AG08395 (cell line): ENCODE measurements at regions not wholly inside any gene's neighbourhood (a gene's known extent, or its start where the extent isn't known, plus 50 kb on each side); places are given as distances from the start of the nearest gene placed in this dataset.

ENCODE experiments used
- DNase-seq: peaks from one replicate; pipeline ENCODE4 v3.0.0; 2012; ENCODE audit warnings: mixed read lengths, low spot score

- DNase-seq: no peak
These were observed 372.6 kb downstream of the ZNF608 start for GRCh38 chr5:124373883-124374282.

DNA sequence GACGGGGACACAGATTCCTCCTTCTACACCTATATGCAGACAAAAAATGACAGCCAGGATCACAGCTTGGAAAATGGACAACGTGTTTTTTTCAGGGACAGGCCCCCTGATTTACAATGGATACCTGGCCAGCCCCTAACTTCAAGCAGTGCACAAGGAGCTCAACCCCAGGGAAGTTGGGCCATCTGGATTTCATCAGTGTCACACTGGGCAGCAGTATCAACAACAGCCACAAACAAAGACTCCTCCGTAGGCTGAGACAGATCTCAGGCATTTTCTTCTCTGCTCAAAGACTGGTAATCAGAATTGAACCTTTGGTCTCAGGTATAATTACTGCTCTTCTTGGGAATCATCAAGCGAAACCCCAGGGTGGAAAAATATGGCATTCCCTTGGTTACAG is 374.0 kb downstream of the ZNF608 start:
- peak; percentile 25 for DNase-seq

GRCh38 chr5:124371111-124371706 is 375.2 kb downstream of the ZNF608 start:
- peak; percentile 41 for DNase-seq

GRCh38 chr5:124370601-124371000 is 375.8 kb downstream of the ZNF608 start:
- no peak for DNase-seq

- no peak for DNase-seq
These were observed 381.1 kb downstream of the ZNF608 start for GRCh38 chr5:124365361-124365801.

DNA sequence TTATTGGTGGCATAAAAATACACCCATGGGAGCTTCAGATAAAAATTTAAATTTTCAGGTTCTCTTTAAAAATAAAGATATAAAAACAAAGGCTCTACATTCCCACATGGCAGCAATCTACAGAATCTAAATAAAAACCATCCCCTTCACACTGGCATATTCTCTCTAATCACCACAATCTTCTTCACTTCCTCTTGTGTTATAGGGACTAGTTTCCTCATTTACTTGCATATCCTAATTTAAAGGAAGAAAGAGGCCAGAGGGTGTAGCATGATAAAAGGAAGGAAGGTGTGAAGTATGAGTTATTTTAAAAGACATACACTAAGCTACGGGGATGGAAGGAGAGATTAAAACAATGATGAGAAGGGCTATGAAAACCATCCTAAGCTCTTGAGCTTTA is 390.5 kb downstream of the ZNF608 start:
- no peak for DNase-seq

GRCh38 chr5:124353016-124353415 is 393.4 kb downstream of the ZNF608 start:
- DNase-seq: no peak

- DNase-seq: no peak
These were observed 394.1 kb downstream of the ZNF608 start for GRCh38 chr5:124352312-124352711.

GRCh38 chr5:124349931-124350330 is 396.5 kb downstream of the ZNF608 start:
- no peak for DNase-seq

- peak; percentile 62 for DNase-seq
These were observed 403.0 kb downstream of the ZNF608 start for GRCh38 chr5:124343451-124343867.

- no peak for DNase-seq
These were observed 403.5 kb downstream of the ZNF608 start for GRCh38 chr5:124342986-124343385.

DNA sequence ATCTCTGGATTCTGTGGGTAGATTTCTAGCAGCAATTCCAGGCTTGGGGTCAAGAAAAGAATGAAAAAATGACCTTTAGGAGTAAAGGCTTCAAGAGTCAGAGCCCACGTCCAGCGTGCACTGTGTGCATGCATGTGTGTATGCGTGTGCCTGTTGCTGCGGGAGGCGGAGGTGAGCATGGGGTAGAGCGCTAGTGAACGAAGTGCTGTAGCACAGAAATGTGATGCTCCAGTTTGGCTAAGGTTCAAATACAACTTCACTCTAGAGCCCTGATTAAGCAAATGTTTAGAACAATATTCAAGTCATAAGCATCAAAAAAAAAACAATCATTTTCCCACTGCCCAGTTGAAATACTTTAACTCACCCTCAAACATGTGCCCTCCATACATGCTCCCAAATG is 403.9 kb downstream of the ZNF608 start:
- DNase-seq: no peak

GRCh38 chr5:124342027-124342471 is 404.4 kb downstream of the ZNF608 start:
- peak; percentile 38 for DNase-seq

DNA sequence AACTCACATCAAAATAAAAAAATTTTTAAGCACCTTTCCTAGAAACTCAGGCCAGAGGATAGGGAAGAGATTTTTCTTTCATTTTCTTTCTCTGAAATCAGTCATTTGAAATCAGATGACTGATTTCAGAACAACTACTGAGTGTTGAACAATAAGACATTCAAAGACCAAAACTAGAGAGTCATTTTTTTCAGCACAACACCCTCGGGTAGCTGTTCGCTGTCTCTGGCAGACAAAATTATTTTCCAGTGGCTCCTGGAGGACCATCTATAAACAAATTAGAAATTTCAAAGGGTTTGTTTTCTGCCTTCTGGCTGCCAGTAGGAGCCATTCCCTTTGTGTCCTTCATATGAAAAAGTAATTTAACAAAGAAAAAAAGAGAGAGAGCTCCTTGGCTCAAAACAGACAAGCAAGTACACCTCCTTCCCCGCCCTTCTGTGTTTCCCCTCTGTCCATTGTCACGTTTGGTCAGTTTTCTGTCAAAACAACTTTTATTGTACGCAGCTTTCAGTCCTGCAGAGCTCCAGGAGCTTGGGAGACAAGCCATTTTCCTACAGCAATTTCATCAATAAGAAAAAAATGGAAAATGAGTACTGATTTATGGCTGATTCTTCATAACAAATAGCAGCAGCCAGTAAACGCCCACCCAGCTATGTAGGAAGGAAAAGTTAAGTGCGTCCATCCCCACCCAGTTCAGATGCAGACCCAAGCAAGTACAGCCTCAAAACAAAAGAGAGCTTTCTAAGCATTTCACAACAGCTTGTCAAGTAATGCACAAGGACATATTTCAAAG is 405.2 kb downstream of the ZNF608 start:
- DNase-seq: no peak

GRCh38 chr5:124337996-124338395 is 408.4 kb downstream of the ZNF608 start:
- no peak for DNase-seq

GRCh38 chr5:124333298-124333979 is 413.0 kb downstream of the ZNF608 start:
- DNase-seq: no peak

GRCh38 chr5:124332273-124332672 is 414.2 kb downstream of the ZNF608 start:
- DNase-seq: no peak

GRCh38 chr5:124330595-124331220 is 415.7 kb downstream of the ZNF608 start:
- DNase-seq: no peak

GRCh38 chr5:124328201-124328600 is 418.2 kb downstream of the ZNF608 start:
- no peak for DNase-seq

- DNase-seq: no peak
These were observed 427.8 kb downstream of the ZNF608 start for GRCh38 chr5:124318661-124319060.

DNA sequence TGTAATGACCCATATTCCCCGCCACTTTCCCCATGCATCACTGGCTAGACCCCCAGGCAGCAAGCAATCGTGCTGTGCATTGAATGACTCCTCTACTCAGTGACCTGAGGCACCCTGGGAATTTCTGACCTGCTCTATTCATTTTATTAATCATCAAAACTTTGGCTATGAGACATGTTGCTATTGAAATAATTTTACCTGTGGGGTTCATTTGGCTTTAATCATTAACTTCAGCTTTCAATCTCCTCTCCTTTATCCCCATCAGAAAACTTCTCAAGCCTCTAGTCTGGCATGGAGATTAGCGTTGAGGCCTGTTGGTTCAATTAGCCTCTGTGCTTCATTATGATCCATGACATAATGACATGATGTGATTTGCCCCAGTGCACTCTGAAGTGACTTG is 429.0 kb downstream of the ZNF608 start:
- no peak for DNase-seq

DNA sequence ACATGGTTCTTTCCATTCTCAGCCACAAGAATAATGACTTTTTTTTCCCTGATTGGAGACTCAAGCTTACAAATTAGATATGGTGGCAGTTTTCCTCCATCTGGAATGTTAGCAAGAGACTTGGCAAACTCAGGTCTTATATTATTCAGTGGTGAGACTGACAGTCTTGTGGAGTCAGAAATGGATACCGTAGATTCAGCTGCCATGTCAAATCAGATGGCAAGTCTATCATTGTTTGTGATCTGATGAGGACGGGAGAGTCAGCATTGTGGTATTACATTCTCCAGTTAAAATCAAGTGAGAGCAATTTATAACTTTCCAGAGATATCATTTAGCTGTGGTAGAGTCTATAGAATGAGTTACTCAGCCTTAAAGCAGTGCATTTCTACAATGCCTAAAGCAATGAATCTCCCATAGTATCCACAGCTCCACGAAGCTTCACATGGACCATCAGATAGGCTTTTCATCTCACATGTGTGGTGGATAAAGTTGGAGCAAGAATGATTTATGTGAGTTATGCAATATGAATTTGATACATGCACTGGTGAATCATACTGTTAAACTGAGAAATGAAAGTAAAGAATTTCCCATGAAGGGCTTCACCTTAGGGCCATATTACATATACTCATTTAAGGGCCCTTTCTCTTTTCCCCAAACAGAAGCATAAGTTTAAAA is 430.6 kb downstream of the ZNF608 start:
- no peak for DNase-seq
